HepG2 (cell line): ENCODE measurements at regions not wholly inside any gene's neighbourhood (a gene's known extent, or its start where the extent isn't known, plus 50 kb on each side); places are given as distances from the start of the nearest gene placed in this dataset.

Experiments
- ATAC-seq: fragments of 200-7000 bp; cut with Tn5 transposase; 3 replicates; pipeline ENCODE4 v1.9.1; 2020; ENCODE audit warnings: mild to moderate bottlenecking, moderate library complexity
- BruUV-seq: library from RNA; stranded (reverse); fragments of 400-500 nt; replicated peaks from 2 replicates; lab custom pipeline; 2021; lab: Mats Ljungman, UMichigan
- CTCF ChIA-PET: fragments of 300-600 bp; formaldehyde crosslinking; extraction: SDS; loops from one replicate; lab custom pipeline; 2021; ENCODE audit warnings: low total read pairs, inconsistent platforms, low intra/inter-chr PET ratio; lab: Yijun Ruan, JAX
- POLR2A ChIA-PET: fragments of 350-600 bp; sonication (Branson Sonifier 250); formaldehyde crosslinking; loops from one replicate; lab custom pipeline; 2020; ENCODE audit warnings: antibody characterized with exemption, inconsistent platforms; lab: Yijun Ruan, JAX
- DNase-seq: peaks from one replicate; pipeline ENCODE4 v3.0.0-alpha.2; 2015; ENCODE audit warnings: low spot score
- FAIRE-seq: peaks from 3 replicates; lab custom pipeline; 2011; peaks lifted over from hg19 to GRCh38; lab: Jason Lieb, UNC
- H2AFZ ChIP-seq: one replicate; pipeline ENCODE4 v1.6.1; 2011; ENCODE audit warnings: low read length, inconsistent platforms
- H3K27ac ChIP-seq: fragments of 300-600 bp; 3 replicates; pipeline ENCODE4 v1.8.0; 2011; ENCODE audit warnings: mixed run types, mild to moderate bottlenecking, mixed read lengths, low read length, inconsistent platforms; ENCODE audit not compliant: insufficient read depth; ENCODE audit errors: extremely low read length
- H3K27me3 ChIP-seq, 2 experiments: fragments of 200-600 bp in 1 of 2; 2 replicates in 1 of 2; 3 replicates in 1 of 2; pipeline versions ENCODE4 v1.6.0 to v1.8.0; 2011; ENCODE audit warnings: low read length in 2 of 2, mild to moderate bottlenecking in 2 of 2, moderate library complexity in 2 of 2, inconsistent platforms in 1 of 2; ENCODE audit not compliant: insufficient read depth in 2 of 2, control insufficient read depth in 1 of 2
- H3K36me3 ChIP-seq, 2 experiments: fragments of 200-600 bp in 1 of 2; replicated peaks in 1 of 2; 2 replicates in 1 of 2; 3 replicates in 1 of 2; pipeline versions ENCODE4 v1.5.1 to v1.8.0; 2011; ENCODE audit warnings: low read length in 2 of 2, inconsistent platforms in 1 of 2; ENCODE audit not compliant: insufficient read depth in 2 of 2, control insufficient read depth in 1 of 2
- H3K4me1 ChIP-seq: 2 replicates; pipeline ENCODE4 v1.5.1; 2012; ENCODE audit warnings: low read length, inconsistent platforms; ENCODE audit not compliant: insufficient read depth
- H3K4me2 ChIP-seq: 2 replicates; pipeline ENCODE4 v1.6.0; 2011; ENCODE audit warnings: low read depth, low read length, inconsistent platforms
- H3K4me3 ChIP-seq, 3 experiments: fragments of 200-600 bp in 1 of 3; sonication (generic), shearing (Covaris generic) in 1 of 3; replicated peaks in 1 of 3; 2 replicates each; pipeline ENCODE4 v1.5.1; 2011 to 2016; ENCODE audit warnings: low read length in 3 of 3, inconsistent platforms in 2 of 3, low read depth in 2 of 3, mild to moderate bottlenecking in 2 of 3, control low read depth in 1 of 3, mixed read lengths in 1 of 3; ENCODE audit not compliant: insufficient read depth in 1 of 3
- H3K79me2 ChIP-seq: one replicate; pipeline ENCODE4 v1.6.1; 2011; ENCODE audit warnings: low read length, inconsistent platforms; ENCODE audit not compliant: insufficient read depth
- H3K9ac ChIP-seq: 2 replicates; pipeline ENCODE4 v1.6.0; 2011; ENCODE audit warnings: mild to moderate bottlenecking, low read depth, low read length, inconsistent platforms; ENCODE audit not compliant: insufficient read depth
- H3K9me3 ChIP-seq: 2 replicates; pipeline ENCODE4 v1.5.1; 2012; ENCODE audit warnings: mild to moderate bottlenecking, low read length
- H4K20me1 ChIP-seq: 2 replicates; pipeline ENCODE4 v1.6.0; 2011; ENCODE audit warnings: inconsistent platforms, mild to moderate bottlenecking, low read length, moderate library complexity; ENCODE audit not compliant: insufficient read depth
- EHMT2 ChIP-seq: fragments of 200-600 bp; sonication (generic); IDR thresholded peaks from 2 replicates; pipeline ENCODE4 v1.7.0; 2017; ENCODE audit warnings: antibody characterized with exemption, low read depth, low read length, borderline replicate concordance
- HHEX ChIP-seq: IDR thresholded peaks from 2 replicates; pipeline ENCODE4 v1.6.1; 2016; ENCODE audit warnings: control low read depth
- HOXA3 ChIP-seq: sonication (generic); formaldehyde crosslinking; IDR thresholded peaks from 2 replicates; pipeline ENCODE4 v1.5.0; 2020; ENCODE audit warnings: missing genetic modification reagents
- MZF1 ChIP-seq: sonication (generic); formaldehyde crosslinking; IDR thresholded peaks from 2 replicates; pipeline ENCODE4 v1.8.1; 2023; ENCODE audit warnings: mild to moderate bottlenecking, missing genetic modification reagents, borderline replicate concordance
- NFE2 ChIP-seq: sonication (generic); formaldehyde crosslinking; IDR thresholded peaks from 2 replicates; pipeline ENCODE4 v1.4.0; 2020; ENCODE audit warnings: missing genetic modification reagents
- RBFOX2 ChIP-seq: fragments of 200-400 bp; formaldehyde crosslinking; IDR thresholded peaks from 2 replicates; pipeline ENCODE4 v1.6.1; 2017; ENCODE audit warnings: low read depth, mild to moderate bottlenecking, low read length
- SAP130 ChIP-seq: IDR thresholded peaks from 2 replicates; pipeline ENCODE4 v1.6.1; 2016; ENCODE audit warnings: low read depth
- SRSF9 ChIP-seq: fragments of 200-400 bp; formaldehyde crosslinking; IDR thresholded peaks from 2 replicates; pipeline ENCODE4 v1.6.1; 2018; ENCODE audit warnings: borderline replicate concordance, mild to moderate bottlenecking, low read depth, low read length; ENCODE audit not compliant: insufficient read depth, poor library complexity, severe bottlenecking
- TP53 ChIP-seq: sonication (generic); formaldehyde crosslinking; conservative IDR thresholded peaks from 2 replicates; pipeline ENCODE4 v1.4.0; 2020; ENCODE audit warnings: missing genetic modification reagents
- ZMYM3 ChIP-seq: sonication (generic); formaldehyde crosslinking; IDR thresholded peaks from 2 replicates; pipeline ENCODE4 v1.5.1; 2020; ENCODE audit warnings: mild to moderate bottlenecking, missing genetic modification reagents
- ZNF432 ChIP-seq: sonication (generic); formaldehyde crosslinking; IDR thresholded peaks from 2 replicates; pipeline ENCODE4 v1.5.0; 2020; ENCODE audit warnings: missing genetic modification reagents, mild to moderate bottlenecking, borderline replicate concordance
- ZNF672 ChIP-seq: sonication (generic); formaldehyde crosslinking; IDR thresholded peaks from 2 replicates; pipeline ENCODE4 v1.8.1; 2022; ENCODE audit warnings: missing genetic modification reagents
- WGBS: methylation state at CpG from one replicate; pipeline ENCODE4 v1.1.6; 2017; ENCODE audit warnings: low lambda C conversion rate; 5-methylcytosine and 5-hydroxymethylcytosine counted together
- in situ Hi-C: cut with HindIII; loops from 2 replicates; pipeline ENCODE4 v1.10.0; 2017; ENCODE audit warnings: low pct_unique_long_range_greater_than_20kb; ENCODE audit not compliant: extremely low pct_ligation_motif_present
- intact Hi-C: fragments of 100-400 bp; cut with micrococcal nuclease; formaldehyde crosslinking; loops from one replicate; pipeline ENCODE4 v1.10.0; 2022; ENCODE audit not compliant: unreplicated experiment
- TF ChIP-seq, protein P1 (sequence below): sonication (generic); formaldehyde crosslinking; IDR thresholded peaks from 2 replicates; pipeline ENCODE4 v1.5.0; 2020; ENCODE audit warnings: mild to moderate bottlenecking, missing genetic modification reagents, borderline replicate concordance
- TF ChIP-seq, protein P2 (sequence below): sonication (generic); formaldehyde crosslinking; IDR thresholded peaks from 2 replicates; pipeline ENCODE4 v1.5.0; 2020; ENCODE audit warnings: mild to moderate bottlenecking, missing genetic modification reagents

DNA sequence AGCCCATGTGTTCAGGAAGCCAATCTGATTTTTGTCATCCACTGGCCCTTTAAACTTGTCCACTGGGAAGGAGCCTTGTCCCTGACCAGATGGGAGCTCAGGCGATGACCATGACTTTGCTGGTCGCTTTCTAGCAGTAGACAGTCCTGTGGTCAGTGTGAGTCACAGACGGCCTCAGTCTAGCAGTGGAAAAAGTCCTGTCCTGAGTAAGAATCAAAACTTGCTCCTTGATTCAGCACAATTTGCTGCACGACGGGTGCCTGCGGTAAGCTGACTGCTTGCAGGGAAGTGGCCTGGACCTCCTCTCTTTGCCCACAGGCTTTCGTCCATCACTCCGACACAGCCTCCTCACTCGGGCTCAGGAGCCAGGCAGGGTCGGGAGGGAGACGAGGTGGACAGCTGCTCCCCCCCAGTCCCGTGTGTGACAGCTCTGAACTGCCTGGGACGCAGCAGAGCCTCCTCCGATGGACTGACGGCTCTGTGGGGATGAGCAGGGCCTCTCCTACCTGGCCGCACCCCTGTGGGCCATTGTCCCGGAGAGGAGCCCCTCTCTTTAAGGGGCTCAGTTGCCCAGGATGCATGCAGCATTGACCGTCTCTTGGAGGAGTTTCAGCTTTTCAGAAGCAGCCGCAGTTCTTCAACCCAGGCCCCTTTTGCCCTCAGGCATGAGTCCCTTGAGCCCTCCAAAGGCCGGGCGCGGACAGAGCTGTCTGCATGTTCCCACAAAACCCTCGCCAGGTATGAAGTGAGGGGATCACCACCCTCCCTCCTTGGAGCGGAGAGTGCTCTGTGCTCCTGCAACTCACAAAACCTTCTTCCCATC, 209.2 kb downstream of the ANKRD60 start:
- peaks cover 18 to 58% of the 10 kb centered on the region in 2 experiments; a peak in 4 of 5 replicates for H3K27me3 ChIP-seq
- no peak overlapping the region for H3K9ac ChIP-seq
- no peak overlapping the region for H3K4me2 ChIP-seq
- H3K4me1 ChIP-seq = no peaks in the 10 kb centered on the region
- H3K27ac ChIP-seq = no peak overlapping the region
- 13% methylated on average over 22 of the region's 24 CpGs for WGBS
- ChIA-PET CTCF (interaction anchor here (0.6 kb wide), 1 partner anchor 17 kb away, joined by 3 read pairs; no protein-coding TSS in a partner anchor), POLR2A (no interaction called here)
- FAIRE-seq = no peak
- in situ Hi-C loops (no loop called here), intact Hi-C loops (no loop called here)
- no peaks in the 10 kb centered on the region for H3K79me2 ChIP-seq
- no peak overlapping the region for H3K4me3 ChIP-seq
- H3K9me3 ChIP-seq = no peaks in the 10 kb centered on the region
- no peak for DNase-seq
- no peaks in the 10 kb centered on the region; the same call in 1 of the 2 replicates for H4K20me1 ChIP-seq
- H3K36me3 ChIP-seq = no peaks in the 10 kb centered on the region
- BruUV-seq = no TSS peak
- H2AFZ ChIP-seq = no peak overlapping the region
- ATAC-seq = no peak; the same call in 2 of the 3 replicates
- no peak for TF ChIP-seq SAP130 (CRISPR knock-in tag)
- TF ChIP-seq ZMYM3 (CRISPR knock-in tag) = no peak
- no peak for TF ChIP-seq NFE2 (CRISPR knock-in tag)
- TF ChIP-seq, protein P1, sequence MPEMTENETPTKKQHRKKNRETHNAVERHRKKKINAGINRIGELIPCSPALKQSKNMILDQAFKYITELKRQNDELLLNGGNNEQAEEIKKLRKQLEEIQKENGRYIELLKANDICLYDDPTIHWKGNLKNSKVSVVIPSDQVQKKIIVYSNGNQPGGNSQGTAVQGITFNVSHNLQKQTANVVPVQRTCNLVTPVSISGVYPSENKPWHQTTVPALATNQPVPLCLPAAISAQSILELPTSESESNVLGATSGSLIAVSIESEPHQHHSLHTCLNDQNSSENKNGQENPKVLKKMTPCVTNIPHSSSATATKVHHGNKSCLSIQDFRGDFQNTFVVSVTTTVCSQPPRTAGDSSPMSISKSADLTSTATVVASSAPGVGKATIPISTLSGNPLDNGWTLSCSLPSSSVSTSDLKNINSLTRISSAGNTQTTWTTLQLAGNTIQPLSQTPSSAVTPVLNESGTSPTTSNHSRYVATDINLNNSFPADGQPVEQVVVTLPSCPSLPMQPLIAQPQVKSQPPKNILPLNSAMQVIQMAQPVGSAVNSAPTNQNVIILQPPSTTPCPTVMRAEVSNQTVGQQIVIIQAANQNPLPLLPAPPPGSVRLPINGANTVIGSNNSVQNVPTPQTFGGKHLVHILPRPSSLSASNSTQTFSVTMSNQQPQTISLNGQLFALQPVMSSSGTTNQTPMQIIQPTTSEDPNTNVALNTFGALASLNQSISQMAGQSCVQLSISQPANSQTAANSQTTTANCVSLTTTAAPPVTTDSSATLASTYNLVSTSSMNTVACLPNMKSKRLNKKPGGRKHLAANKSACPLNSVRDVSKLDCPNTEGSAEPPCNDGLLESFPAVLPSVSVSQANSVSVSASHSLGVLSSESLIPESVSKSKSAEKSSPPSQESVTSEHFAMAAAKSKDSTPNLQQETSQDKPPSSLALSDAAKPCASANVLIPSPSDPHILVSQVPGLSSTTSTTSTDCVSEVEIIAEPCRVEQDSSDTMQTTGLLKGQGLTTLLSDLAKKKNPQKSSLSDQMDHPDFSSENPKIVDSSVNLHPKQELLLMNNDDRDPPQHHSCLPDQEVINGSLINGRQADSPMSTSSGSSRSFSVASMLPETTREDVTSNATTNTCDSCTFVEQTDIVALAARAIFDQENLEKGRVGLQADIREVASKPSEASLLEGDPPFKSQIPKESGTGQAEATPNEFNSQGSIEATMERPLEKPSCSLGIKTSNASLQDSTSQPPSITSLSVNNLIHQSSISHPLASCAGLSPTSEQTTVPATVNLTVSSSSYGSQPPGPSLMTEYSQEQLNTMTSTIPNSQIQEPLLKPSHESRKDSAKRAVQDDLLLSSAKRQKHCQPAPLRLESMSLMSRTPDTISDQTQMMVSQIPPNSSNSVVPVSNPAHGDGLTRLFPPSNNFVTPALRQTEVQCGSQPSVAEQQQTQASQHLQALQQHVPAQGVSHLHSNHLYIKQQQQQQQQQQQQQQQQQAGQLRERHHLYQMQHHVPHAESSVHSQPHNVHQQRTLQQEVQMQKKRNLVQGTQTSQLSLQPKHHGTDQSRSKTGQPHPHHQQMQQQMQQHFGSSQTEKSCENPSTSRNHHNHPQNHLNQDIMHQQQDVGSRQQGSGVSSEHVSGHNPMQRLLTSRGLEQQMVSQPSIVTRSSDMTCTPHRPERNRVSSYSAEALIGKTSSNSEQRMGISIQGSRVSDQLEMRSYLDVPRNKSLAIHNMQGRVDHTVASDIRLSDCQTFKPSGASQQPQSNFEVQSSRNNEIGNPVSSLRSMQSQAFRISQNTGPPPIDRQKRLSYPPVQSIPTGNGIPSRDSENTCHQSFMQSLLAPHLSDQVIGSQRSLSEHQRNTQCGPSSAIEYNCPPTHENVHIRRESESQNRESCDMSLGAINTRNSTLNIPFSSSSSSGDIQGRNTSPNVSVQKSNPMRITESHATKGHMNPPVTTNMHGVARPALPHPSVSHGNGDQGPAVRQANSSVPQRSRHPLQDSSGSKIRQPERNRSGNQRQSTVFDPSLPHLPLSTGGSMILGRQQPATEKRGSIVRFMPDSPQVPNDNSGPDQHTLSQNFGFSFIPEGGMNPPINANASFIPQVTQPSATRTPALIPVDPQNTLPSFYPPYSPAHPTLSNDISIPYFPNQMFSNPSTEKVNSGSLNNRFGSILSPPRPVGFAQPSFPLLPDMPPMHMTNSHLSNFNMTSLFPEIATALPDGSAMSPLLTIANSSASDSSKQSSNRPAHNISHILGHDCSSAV (CRISPR knock-in tag) = no peak
- TF ChIP-seq HHEX (CRISPR knock-in tag) = no peak
- no peak for TF ChIP-seq HOXA3
- TF ChIP-seq EHMT2 = no peak
- TF ChIP-seq ZNF672 (CRISPR knock-in tag) = no peak
- no peak for TF ChIP-seq MZF1 (CRISPR knock-in tag)
- no peak for TF ChIP-seq SRSF9
- TF ChIP-seq, protein P2, sequence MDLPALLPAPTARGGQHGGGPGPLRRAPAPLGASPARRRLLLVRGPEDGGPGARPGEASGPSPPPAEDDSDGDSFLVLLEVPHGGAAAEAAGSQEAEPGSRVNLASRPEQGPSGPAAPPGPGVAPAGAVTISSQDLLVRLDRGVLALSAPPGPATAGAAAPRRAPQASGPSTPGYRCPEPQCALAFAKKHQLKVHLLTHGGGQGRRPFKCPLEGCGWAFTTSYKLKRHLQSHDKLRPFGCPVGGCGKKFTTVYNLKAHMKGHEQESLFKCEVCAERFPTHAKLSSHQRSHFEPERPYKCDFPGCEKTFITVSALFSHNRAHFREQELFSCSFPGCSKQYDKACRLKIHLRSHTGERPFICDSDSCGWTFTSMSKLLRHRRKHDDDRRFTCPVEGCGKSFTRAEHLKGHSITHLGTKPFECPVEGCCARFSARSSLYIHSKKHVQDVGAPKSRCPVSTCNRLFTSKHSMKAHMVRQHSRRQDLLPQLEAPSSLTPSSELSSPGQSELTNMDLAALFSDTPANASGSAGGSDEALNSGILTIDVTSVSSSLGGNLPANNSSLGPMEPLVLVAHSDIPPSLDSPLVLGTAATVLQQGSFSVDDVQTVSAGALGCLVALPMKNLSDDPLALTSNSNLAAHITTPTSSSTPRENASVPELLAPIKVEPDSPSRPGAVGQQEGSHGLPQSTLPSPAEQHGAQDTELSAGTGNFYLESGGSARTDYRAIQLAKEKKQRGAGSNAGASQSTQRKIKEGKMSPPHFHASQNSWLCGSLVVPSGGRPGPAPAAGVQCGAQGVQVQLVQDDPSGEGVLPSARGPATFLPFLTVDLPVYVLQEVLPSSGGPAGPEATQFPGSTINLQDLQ = no peak
- TF ChIP-seq ZNF432 (CRISPR knock-in tag) = no peak
- TF ChIP-seq RBFOX2 = no peak
- TF ChIP-seq TP53 = no peak
